ENCODE measurements at regions not wholly inside any gene's neighbourhood (a gene's known extent, or its start where the extent isn't known, plus 50 kb on each side); places are given as distances from the start of the nearest gene placed in this dataset.

DNA sequence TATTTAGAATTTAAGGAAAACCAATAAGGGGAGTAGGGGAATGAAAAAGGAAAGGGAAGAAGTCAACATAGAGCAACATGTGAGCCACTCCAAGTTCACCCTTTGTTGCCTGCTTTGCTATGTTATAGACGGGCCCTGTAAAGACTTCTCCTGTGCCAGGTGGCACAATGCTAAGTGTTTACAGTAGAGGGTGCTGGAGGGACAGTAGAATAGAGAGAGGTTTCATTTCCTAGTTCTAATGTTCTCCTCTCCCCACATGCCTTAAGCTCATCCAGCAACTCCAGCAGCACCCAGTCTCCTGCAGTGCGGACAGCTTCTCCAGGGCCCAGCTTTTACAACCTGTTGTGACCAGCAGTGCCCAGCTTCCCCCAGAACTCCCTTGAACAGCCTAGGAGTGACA, 468.0 kb downstream of the HS3ST3B1 start:
- TF ChIP-seq, protein P1, sequence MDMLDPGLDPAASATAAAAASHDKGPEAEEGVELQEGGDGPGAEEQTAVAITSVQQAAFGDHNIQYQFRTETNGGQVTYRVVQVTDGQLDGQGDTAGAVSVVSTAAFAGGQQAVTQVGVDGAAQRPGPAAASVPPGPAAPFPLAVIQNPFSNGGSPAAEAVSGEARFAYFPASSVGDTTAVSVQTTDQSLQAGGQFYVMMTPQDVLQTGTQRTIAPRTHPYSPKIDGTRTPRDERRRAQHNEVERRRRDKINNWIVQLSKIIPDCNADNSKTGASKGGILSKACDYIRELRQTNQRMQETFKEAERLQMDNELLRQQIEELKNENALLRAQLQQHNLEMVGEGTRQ (CRISPR knock-in tag; IDR thresholded peaks at IDR 0.05), result no peak
- no peak for TF ChIP-seq NFYB (IDR thresholded peaks at IDR 0.05; ENCODE audit: extremely low read depth, insufficient read length)
